Stimulated activated CD4-positive, alpha-beta T cell treated with anti-CD3 and anti-CD28 coated beads, Interleukin-4, amount 100 ng/mL, for 48 hours (primary cell): ENCODE measurements at regions not wholly inside any gene's neighbourhood (a gene's known extent, or its start where the extent isn't known, plus 50 kb on each side); places are given as distances from the start of the nearest gene placed in this dataset.
"Not testable (repeated sequence)": the region's sequence is repeated elsewhere in the genome, so short reads cannot be mapped to it uniquely, and the experiment has no call there.

ENCODE experiments used
- DNase-seq, 2 donors: peaks; one replicate each; pipeline ENCODE4 v3.0.0-alpha.2; 2020; ENCODE audit warnings: low read depth in 2 of 2

- no peak for DNase-seq
Observed at GRCh38 chr1:229857585-229857984, 209.5 kb upstream of the GALNT2 start.

DNA sequence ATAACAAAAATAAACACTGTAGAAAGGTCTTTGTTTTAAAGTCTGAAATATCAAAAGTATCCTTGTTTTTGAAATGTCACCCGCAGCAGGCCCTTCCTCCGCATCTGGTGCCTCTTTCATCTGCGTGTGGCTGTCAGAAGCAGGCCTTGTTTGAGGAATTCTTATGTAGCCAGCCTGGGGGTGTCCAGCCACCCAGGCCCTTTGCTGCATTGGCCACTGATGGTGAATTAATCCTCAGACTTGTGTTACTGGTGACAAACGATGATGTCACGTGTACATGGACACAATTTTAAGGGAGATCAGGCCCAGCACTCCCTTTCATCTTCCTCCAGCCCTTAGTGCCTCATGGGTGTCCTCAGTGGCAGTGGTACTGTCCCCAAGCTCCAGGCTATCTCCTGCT, 208.0 kb upstream of the GALNT2 start:
- DNase-seq, result no peak

DNA sequence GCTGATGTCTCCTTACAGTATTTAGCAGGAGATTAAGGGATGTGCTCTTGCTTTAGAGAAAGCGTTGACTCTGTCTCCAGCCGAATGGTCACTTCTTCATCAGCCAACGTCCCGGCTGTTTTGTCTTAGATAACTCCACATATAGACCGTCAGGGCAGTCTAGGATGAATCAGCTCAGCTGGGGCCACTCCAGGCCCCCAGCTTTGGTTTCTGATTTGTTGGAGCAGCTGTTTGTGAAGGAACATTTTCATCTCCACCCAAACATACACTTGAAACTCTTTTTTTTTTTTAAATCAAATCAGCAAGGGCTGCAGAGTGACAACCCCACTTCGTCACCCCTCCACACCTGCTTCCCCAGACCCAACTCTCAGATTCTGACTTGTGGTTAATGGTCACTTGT, 206.1 kb upstream of the GALNT2 start:
- no peak for DNase-seq

- DNase-seq, result no peak
Observed at GRCh38 chr1:229862017-229862774, 204.8 kb upstream of the GALNT2 start.

DNA sequence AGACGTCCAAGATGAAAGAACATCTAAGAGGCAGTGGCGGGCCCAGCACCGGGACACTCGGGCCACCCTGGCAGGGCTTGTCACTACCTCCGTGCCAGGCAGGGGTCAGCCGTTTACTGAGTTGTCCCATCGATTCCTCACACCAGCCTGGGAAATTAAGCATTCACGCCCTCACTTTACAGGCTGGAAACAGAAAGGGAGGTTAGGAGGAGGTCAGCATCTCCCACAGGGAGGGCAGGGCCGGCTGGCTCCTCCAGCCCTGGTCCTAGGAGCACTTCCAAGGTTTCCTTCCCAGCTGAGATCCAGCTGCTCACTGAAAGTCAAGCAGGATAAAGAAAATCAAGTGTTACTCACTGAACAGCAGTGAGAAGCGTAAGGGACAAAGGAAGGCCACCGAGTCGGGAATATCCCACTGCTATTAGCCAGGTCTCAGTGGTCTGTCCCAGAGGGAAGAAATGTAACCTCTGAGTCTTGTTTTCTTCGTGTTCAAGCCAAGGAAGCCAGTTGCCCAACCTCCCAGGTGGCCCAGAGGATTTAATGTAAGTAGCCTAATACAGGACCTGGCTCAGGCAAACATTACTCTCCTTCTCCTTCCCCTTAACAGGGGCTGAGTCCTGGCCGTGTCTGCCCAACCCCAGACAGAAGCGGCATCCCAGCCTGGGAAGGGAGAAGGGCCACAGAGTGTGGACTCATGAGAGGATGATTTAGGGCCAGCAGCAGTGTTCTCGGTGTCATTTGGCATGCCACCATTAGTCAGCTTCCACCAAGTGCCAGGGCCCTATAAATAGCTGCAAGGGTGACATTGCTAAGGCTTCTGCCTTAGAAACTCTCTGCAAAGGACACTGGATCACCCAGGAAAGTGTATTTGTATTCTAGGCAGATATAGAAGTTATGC, 203.1 kb upstream of the GALNT2 start:
- DNase-seq, result no peak

DNA sequence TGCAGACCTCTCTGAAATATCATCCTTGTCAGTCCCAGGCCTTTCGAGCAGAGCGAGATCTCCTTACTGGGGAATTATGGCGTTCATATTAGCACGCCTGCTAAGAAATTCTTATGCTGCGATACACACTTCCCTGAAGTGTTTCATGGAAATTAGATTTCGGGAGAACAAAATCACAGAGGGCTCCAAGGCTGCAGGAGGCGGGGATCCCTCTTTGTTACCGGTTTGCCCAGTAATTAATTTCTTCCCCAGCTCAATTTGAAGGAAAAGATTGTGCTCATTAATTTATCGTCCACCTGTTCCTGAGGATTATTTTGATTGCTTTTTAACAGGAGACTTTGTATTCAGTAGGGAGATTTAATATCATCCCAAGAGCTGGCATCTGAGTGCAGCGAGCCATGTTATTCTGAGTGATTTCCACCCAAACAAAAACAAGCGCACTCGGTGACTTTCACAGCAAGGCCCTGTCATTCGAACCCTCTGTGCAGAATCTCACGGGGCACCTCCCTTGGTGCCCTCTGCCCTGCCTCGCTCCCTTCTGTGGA, 202.3 kb upstream of the GALNT2 start:
- no peak for DNase-seq

GRCh38 chr1:229865321-229865720, 201.7 kb upstream of the GALNT2 start:
- not testable (repeated sequence) for DNase-seq

DNA sequence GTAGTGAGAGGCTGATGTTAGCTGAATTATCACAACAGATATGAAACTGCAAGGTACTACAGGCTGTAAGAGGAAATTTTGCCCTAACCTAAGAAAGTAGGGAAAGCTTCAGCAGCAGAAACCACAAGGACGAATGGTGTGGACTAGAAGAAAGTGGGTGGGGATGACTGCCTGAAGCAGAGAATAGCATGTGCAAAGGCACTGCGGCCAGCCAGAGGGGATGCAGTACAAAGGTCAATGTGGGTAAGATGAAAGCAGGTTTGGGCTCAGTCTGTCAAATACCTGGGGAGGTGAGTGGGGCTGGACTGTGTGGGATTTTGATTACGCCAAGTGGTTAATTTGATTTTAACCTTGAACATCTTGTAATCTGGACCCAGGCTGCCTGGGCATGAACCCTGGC, 199.3 kb upstream of the GALNT2 start:
- no peak for DNase-seq

DNA sequence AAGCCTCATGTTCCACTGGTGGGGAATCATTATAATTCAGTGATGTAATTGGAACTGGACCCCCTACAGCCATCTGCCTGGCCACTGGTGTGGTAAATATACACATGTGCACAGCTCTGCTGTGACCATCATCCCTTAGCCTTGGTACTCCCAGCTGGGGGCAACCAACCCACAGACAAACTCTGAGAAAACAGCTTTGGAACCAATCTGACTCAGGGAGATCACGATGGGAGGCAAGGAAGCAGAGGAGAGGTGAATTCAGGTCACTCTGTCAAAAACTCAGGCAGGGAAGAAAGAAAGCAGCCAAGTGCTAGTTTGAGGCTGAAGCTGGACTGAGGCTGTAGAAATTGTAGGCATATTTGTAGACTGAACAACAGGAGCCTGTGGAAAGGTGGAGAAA, 197.8 kb upstream of the GALNT2 start:
- DNase-seq, result no peak

DNA sequence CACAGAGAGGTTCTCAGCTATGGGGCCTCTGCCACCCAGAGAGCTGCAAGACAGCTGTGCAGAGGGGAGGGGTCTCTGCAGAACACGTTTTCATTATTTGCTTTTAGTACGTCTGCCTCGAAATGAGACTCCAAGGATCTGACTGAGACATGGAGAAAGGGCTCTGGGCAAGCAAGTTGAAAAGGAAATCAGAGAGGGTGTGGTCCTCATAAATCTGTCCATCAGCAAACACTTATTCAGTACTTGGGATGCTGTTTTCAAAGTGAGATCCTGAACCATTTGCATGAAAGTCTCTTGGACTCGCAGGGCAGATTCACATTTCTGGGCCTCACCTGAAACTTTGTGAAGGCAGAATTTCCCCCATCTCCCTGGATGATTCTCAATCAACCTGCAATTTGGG, 197.4 kb upstream of the GALNT2 start:
- no peak for DNase-seq

DNA sequence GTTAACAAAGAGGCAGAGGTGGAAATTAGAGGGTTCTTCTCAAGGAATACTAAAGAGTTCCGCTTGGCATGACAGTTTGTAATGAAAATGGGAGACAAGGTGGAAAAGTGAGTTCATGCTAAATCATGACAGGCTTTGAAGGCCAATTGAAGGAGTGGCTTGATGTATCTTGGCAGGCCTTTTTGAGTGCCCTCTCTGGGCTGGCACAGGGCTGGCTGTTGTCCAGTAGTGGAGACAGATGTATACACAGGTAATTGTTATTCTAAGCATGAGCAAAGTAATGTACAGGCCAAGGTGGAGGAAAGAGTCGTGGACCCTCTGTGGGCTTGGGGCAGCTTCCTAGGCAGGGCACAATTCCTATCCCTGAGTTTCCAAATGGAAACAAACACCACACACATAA, 196.7 kb upstream of the GALNT2 start:
- no peak for DNase-seq

DNA sequence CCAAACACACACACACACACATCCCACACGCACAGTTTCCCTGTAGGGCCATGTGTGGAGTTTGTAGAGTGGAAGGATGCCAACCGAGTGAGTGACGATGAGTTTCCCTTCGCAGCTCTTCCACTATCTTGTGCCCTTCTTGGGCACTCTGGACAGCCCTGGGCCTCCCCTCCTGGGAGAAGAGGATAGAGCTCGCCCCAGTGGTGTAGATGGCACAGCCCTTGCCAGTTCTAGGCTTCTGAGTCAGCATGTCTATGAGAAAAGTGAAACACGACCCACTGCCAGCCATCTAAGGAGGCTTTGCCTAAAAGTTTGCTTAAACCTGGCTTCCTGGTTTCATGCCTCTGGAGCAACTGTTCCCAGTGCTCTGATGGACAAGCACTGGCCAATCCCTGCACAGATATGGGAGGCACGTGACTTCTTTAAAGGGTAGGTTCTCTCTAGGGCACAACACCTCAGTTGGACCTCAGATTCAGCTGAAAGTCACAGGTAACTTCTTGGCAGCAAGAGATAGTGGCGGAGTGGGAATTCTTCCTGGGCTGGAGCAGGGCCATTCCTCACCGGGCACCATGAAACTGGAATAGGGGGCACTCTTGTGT, 195.9 kb upstream of the GALNT2 start:
- no peak for DNase-seq

- DNase-seq, result no peak
Observed at GRCh38 chr1:229874136-229874535, 192.9 kb upstream of the GALNT2 start.

DNA sequence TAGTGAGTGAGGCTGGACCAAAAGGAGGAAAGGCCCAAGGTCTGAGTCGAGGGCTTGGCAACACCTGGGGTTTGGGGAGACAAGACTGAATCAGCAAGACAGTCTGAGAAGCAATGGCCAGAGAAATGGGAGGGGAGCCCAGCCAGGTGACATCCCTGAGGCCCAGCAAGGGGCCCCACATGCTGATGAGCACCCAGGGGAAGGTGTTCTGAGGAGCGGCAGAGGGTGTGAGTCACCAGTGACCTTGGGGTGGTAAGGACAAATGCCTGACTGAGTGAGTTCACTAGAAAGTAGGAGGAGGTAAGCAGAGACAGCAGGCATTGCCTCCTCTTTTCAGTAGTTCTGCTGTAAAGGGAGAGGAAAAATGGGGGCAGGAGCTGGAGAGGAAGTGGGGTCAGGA, 192.4 kb upstream of the GALNT2 start:
- DNase-seq, result no peak

GRCh38 chr1:229875086-229875485, 192.0 kb upstream of the GALNT2 start:
- DNase-seq, result no peak

- DNase-seq, result no peak
Observed at GRCh38 chr1:229879746-229880145, 187.3 kb upstream of the GALNT2 start.

- no peak for DNase-seq
Observed at GRCh38 chr1:229880271-229881170, 186.5 kb upstream of the GALNT2 start.

DNA sequence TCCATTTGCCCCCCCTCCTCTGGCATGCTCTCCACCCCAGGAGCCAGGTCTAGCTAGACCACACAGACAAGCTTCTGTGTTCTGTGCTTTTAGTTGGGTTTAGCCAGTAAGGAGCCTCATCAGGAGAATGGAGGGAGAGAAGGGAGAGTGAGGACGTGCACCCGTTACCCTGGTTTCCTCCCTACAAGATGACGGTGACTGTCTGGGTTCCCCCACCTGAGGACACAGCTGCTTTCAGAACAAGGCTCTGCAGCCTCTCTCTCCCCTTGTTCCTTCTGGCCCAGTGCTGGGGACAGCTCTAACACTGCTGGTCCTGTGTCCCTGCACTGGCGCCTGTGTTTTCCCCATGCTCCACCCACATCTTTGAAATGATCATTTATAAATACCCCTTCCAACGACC, 184.4 kb upstream of the GALNT2 start:
- DNase-seq, result no peak

GRCh38 chr1:229883504-229884200, 183.4 kb upstream of the GALNT2 start:
- DNase-seq, result no peak

DNA sequence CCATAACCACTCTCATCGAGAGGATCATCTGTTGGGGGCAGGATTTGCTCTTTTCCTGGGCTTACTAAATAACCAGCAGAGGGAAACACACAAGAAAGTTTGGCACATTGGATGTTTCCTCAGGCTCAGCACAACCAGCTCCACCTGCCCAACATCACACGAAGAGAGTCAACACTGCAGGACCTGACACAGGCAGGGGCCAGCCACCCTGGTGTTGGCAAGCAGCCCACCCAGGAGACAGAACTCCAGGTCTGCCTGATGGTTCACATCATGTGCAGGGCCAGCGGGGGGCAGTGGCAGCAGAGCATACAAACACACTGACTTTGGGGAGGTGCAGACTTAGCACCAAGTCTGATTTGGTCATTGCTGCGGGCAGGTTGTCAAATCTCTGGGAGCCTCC, 182.3 kb upstream of the GALNT2 start:
- no peak for DNase-seq
